ENCODE measurements at regions not wholly inside any gene's neighbourhood (a gene's known extent, or its start where the extent isn't known, plus 50 kb on each side); places are given as distances from the start of the nearest gene placed in this dataset.
"Not testable (repeated sequence)": the region's sequence is repeated elsewhere in the genome, so short reads cannot be mapped to it uniquely, and the experiment has no call there.

DNA sequence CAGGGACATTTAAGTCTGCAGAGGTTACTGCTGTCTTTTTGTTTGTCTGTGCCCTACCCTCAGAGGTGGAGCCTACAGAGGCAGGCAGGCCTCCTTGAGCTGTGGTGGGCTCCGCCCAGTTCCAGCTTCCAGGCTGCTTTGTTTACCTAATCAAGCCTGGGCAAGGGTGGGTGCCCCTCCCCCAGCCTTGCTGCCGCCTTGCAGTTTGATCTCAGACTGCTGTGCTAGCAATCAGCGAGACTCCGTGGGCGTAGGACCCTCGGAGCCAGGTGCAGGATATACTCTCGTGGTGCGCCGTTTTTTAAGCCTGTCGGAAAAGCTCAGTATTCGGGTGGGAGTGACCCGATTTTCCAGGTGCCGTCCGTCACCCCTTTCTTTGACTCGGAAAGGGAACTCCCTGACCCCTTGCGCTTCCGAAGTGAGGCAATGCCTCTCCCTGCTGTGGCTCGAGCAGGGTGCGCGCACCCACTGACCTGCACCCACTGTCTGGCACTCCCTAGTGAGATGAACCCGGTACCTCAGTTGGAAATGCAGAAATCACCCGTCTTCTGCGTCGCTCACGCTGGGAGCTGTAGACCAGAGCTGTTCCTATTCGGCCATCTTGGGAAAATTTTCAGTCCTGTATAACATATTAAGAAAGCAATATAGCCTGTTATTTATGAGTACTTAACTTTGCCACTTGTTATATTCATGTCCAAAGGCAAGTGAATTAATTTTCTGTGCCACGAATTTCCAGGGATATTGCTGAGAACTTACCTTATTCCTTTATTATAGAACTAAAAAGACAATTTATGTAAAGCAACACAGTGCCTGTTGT lies 485.1 kb upstream of the GRIN3A start:
- TF ChIP-seq, protein P1, sequence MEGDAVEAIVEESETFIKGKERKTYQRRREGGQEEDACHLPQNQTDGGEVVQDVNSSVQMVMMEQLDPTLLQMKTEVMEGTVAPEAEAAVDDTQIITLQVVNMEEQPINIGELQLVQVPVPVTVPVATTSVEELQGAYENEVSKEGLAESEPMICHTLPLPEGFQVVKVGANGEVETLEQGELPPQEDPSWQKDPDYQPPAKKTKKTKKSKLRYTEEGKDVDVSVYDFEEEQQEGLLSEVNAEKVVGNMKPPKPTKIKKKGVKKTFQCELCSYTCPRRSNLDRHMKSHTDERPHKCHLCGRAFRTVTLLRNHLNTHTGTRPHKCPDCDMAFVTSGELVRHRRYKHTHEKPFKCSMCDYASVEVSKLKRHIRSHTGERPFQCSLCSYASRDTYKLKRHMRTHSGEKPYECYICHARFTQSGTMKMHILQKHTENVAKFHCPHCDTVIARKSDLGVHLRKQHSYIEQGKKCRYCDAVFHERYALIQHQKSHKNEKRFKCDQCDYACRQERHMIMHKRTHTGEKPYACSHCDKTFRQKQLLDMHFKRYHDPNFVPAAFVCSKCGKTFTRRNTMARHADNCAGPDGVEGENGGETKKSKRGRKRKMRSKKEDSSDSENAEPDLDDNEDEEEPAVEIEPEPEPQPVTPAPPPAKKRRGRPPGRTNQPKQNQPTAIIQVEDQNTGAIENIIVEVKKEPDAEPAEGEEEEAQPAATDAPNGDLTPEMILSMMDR (conservative IDR thresholded peaks at IDR 0.05): not testable (repeated sequence)
- not testable (repeated sequence) for TF ChIP-seq ZFX (IDR thresholded peaks at IDR 0.05)

Data from C4-2B (cell line).